GM10248 (cell line): ENCODE measurements at regions not wholly inside any gene's neighbourhood (a gene's known extent, or its start where the extent isn't known, plus 50 kb on each side); places are given as distances from the start of the nearest gene placed in this dataset.

ENCODE experiments used
- CTCF ChIA-PET: fragments of 300-600 bp; sonication (Branson Sonifier 250); formaldehyde crosslinking; extraction: SDS; loops from one replicate; lab custom pipeline; 2021; ENCODE audit warnings: antibody characterized with exemption; lab: Yijun Ruan, JAX
- POLR2A ChIA-PET: fragments of 350-650 bp; sonication (Branson Sonifier 250); formaldehyde crosslinking; extraction: SDS; loops from one replicate; lab custom pipeline; 2020; ENCODE audit warnings: antibody characterized with exemption; lab: Yijun Ruan, JAX
- DNase-seq: peaks from one replicate; pipeline ENCODE4 v3.0.0; 2012; ENCODE audit errors: extremely low spot score
- TF ChIP-seq, protein P1 (sequence below): IDR thresholded peaks from 2 replicates; pipeline ENCODE4 v1.5.1; 2012; ENCODE audit warnings: mild to moderate bottlenecking, low read depth; ENCODE audit errors: extremely low read depth, missing control alignments, control extremely low read depth

GRCh38 chr14:103259801-103260628 lies 74.0 kb upstream of the EIF5 start:
- no peak for DNase-seq
- TF ChIP-seq, protein P1, sequence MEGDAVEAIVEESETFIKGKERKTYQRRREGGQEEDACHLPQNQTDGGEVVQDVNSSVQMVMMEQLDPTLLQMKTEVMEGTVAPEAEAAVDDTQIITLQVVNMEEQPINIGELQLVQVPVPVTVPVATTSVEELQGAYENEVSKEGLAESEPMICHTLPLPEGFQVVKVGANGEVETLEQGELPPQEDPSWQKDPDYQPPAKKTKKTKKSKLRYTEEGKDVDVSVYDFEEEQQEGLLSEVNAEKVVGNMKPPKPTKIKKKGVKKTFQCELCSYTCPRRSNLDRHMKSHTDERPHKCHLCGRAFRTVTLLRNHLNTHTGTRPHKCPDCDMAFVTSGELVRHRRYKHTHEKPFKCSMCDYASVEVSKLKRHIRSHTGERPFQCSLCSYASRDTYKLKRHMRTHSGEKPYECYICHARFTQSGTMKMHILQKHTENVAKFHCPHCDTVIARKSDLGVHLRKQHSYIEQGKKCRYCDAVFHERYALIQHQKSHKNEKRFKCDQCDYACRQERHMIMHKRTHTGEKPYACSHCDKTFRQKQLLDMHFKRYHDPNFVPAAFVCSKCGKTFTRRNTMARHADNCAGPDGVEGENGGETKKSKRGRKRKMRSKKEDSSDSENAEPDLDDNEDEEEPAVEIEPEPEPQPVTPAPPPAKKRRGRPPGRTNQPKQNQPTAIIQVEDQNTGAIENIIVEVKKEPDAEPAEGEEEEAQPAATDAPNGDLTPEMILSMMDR: no peak
- CTCF ChIA-PET: interaction anchor here (1.7 kb wide), 1 partner anchor 155 kb away, joined by 5 read pairs; no protein-coding TSS in a partner anchor
- POLR2A ChIA-PET: no interaction called here

- TF ChIP-seq, protein P1: no peak
- no peak for DNase-seq
- POLR2A ChIA-PET: no interaction called here
- CTCF ChIA-PET: interaction anchor here (1.7 kb wide), 1 partner anchor 156 kb away, joined by 5 read pairs; no protein-coding TSS in a partner anchor
Measured at GRCh38 chr14:103260629-103261124, 73.4 kb upstream of the EIF5 start.

DNA sequence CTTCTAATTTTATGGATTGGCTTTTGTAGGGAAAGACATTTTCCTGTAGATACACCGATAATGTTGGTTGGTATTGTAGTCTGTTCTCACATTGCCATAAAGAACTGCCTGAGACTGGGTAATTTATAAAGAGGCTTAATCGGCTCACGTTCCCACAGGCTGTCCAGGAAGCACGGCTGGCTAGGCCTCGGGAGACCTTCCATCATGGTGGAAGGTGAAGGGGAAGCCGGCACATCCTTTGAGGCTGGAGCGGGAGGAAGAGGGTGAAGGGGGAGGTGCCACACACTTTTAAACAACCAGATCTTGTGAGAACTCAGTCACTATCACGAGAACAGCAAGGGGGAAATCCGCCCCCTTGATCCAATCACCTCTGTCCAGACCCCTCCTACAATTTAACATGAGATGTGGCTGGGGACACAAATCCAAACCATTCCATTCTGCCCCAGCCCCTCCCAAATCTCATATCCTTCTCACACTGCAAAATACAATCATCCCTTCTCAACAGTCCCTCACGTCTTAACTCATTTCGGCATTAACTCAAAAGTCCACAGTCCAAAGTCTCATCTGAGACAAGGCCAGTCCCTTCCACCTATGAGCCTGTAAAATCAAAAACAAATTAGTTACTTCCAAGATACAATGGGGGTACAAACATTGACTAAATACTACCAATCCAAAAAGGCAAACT lies 66.7 kb upstream of the EIF5 start:
- CTCF ChIA-PET: no interaction called here
- no peak for DNase-seq
- POLR2A ChIA-PET: no interaction called here
- TF ChIP-seq, protein P1: no peak

- ChIA-PET CTCF (interaction anchor here (1.5 to 1.9 kb wide), 3 partner anchors 20 to 197 kb away, joined by 4 to 5 read pairs (median 4); no protein-coding TSS in a partner anchor), POLR2A (no interaction called here)
Measured at GRCh38 chr14:103271189-103271588, 62.8 kb upstream of the EIF5 start.

DNA sequence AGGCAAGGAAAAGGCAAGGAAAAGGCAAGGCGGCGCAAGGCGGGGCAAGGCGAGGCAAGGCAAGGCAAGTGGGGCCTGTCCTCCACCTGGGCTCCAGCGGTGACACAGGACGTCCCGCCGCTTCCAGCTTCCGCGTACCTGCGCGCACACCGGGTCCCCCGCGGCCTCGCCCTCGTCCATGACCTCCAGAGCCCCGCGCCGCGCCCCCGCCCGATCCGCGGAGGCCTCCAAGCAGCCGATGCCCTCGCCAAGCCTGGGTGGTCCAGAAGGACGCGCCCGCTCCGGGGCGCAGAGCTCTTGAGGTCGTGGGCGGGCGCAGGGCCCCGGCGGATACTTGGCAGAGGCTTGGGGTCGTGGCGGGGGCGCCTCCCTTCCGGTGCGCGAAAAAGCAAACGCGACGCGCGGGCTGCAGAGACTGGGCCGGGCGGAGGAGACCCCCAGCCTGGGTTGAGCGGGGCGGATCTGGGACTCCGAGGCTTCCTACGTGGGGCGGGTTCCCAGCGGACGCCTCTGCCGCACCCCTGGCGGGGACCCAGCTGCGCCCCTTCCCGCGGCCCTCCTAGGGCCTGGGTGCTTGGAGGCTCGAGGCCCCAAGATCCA lies 60.8 kb upstream of the EIF5 start:
- ChIA-PET CTCF (interaction anchor here (0.9 kb wide), 1 partner anchor 168 kb away, joined by 3 read pairs; no protein-coding TSS in a partner anchor), POLR2A (no interaction called here)
- TF ChIP-seq, protein P1: no peak
- no peak for DNase-seq

More at GRCh38 chr14:103271189-103271588, 62.8 kb upstream of the EIF5 start:
- DNase-seq: no peak
- TF ChIP-seq, protein P1: no peak
